ENCODE measurements at regions not wholly inside any gene's neighbourhood (a gene's known extent, or its start where the extent isn't known, plus 50 kb on each side); places are given as distances from the start of the nearest gene placed in this dataset.

GRCh38 chr9:543478-543877, 298.0 kb upstream of the DMRT1 start (continued):
- TF ChIP-seq RFX5 (IDR thresholded peaks at IDR 0.05; ENCODE audit: low read depth, low read length) (no peak), CTCF (conservative IDR thresholded peaks at IDR 0.05; ENCODE audit: low read depth, low read length) (no peak), POLR2A (IDR thresholded peaks at IDR 0.05; ENCODE audit: low read depth, low read length) (no peak)

- no peak overlapping the region for H3K4me3 ChIP-seq (ENCODE audit: insufficient read depth, low read depth, low read length)
- no peak overlapping the region for H2BK5ac ChIP-seq (ENCODE audit: low read depth, low read length, poor library complexity, severe bottlenecking)
- H3K18ac ChIP-seq (ENCODE audit: low read depth, low read length), result no peak overlapping the region
- H3K9ac ChIP-seq (ENCODE audit: low read depth, low read length), result no peak overlapping the region
- ATAC-seq (ENCODE audit: low read depth), result no peak
- no peaks in the 10 kb centered on the region for H4K20me1 ChIP-seq (ENCODE audit: insufficient read depth, low read length)
- H3K36me3 ChIP-seq (ENCODE audit: control insufficient read depth, insufficient read depth, low read length), result no peaks in the 10 kb centered on the region
- no peak overlapping the region for H3K56ac ChIP-seq (ENCODE audit: extremely low read depth, insufficient read depth, low read length)
- H2BK15ac ChIP-seq (ENCODE audit: low read depth, low read length), result no peak overlapping the region
- no peak overlapping the region for H4K5ac ChIP-seq (ENCODE audit: low read depth, low read length)
- in situ Hi-C loops (cut with MboI; ENCODE audit: low sequenced_read_pairs), result no loop called here
- no peak overlapping the region for H2AK5ac ChIP-seq (ENCODE audit: low read depth, low read length)
- H2AK9ac ChIP-seq (replicated peaks; ENCODE audit: low read depth, low read length, poor library complexity), result no peak overlapping the region
- WGBS, 2 experiments (ENCODE audit: extremely low coverage in 2 of 2, insufficient read length in 1 of 2), result no CpG with 5 or more reads among the region's 7 CpGs
- no peak overlapping the region for H3K27ac ChIP-seq (ENCODE audit: insufficient read depth, low read length)
- no peak overlapping the region for H3K4ac ChIP-seq (ENCODE audit: low read depth, low read length)
- no peak overlapping the region for H3K23ac ChIP-seq (ENCODE audit: low read depth, low read length)
- no peak overlapping the region for H3K4me2 ChIP-seq (ENCODE audit: low read depth, low read length)
- H2BK120ac ChIP-seq (ENCODE audit: low read depth, low read length), result no peak overlapping the region
- no peak for DNase-seq
- H2AFZ ChIP-seq (replicated peaks; ENCODE audit: low read length, poor library complexity), result no peak overlapping the region
- intact Hi-C loops (cut with micrococcal nuclease), result no loop called here
- no TSS peak for BruUV-seq (replicated peaks)
- ChIA-PET POLR2A (ENCODE audit: unreplicated experiment) (no interaction called here), CTCF (no interaction called here)
- H3K14ac ChIP-seq (replicated peaks; ENCODE audit: low read depth, low read length), result no peak overlapping the region
- no peaks in the 10 kb centered on the region; the same call in 1 of the 2 replicates for H3K9me1 ChIP-seq (ENCODE audit: insufficient read depth, low read length)
- H3K27me3 ChIP-seq (ENCODE audit: control insufficient read depth, insufficient read depth, low read length), result peaks cover 2% of the 10 kb centered on the region
- dilution Hi-C loops (cut with HindIII; ENCODE audit: low sequenced_read_pairs, unreplicated experiment), result no loop called here
- no peak overlapping the region for H4K8ac ChIP-seq (ENCODE audit: low read depth in 2 of 2, low read length in 2 of 2)
- no peaks in the 10 kb centered on the region for H3K9me3 ChIP-seq (ENCODE audit: control insufficient read depth, insufficient read depth, low read length)
- H3K4me1 ChIP-seq (ENCODE audit: control insufficient read depth, insufficient read depth, low read length), result no peaks in the 10 kb centered on the region
- H3K79me1 ChIP-seq (ENCODE audit: low read depth in 1 of 2, low read length in 2 of 2), result no peaks in the 10 kb centered on the region
- H2BK20ac ChIP-seq (ENCODE audit: low read depth, low read length), result no peak overlapping the region
- H4K91ac ChIP-seq (ENCODE audit: insufficient read depth, low read depth, low read length), result no peak overlapping the region
- TF ChIP-seq NFE2L2 (IDR thresholded peaks at IDR 0.05; ENCODE audit: low read depth, low read length), result no peak
- no peak for TF ChIP-seq MXI1 (IDR thresholded peaks at IDR 0.05; ENCODE audit: borderline replicate concordance, low read depth, low read length)
- TF ChIP-seq ELK1 (IDR thresholded peaks at IDR 0.05; ENCODE audit: borderline replicate concordance, low read depth, low read length), result no peak
- TF ChIP-seq FOS (IDR thresholded peaks at IDR 0.05; ENCODE audit: low read depth, low read length), result no peak
- no peak for TF ChIP-seq CTCF (conservative IDR thresholded peaks at IDR 0.05; ENCODE audit: low read depth, low read length)
- no peak for TF ChIP-seq SMC3 (IDR thresholded peaks at IDR 0.05; ENCODE audit: low read depth, low read length)
- TF ChIP-seq RAD21 (IDR thresholded peaks at IDR 0.05; ENCODE audit: low read length), result no peak
- no peak for TF ChIP-seq BHLHE40 (IDR thresholded peaks at IDR 0.05; ENCODE audit: low read depth, low read length)
- TF ChIP-seq CEBPB (IDR thresholded peaks at IDR 0.05; ENCODE audit: low read depth, low read length), result no peak
- TF ChIP-seq MAFK (IDR thresholded peaks at IDR 0.05; ENCODE audit: low read depth, low read length), result no peak
- TF ChIP-seq MAZ (IDR thresholded peaks at IDR 0.05; ENCODE audit: borderline replicate concordance, low read depth, low read length), result no peak
- TF ChIP-seq RCOR1 (IDR thresholded peaks at IDR 0.05; ENCODE audit: insufficient replicate concordance, low read length), result no peak
These were observed 296.0 kb upstream of the DMRT1 start for GRCh38 chr9:545480-545879.

Measured in IMR-90 (cell line).